GM19463 (cell line): ENCODE measurements at regions not wholly inside any gene's neighbourhood (a gene's known extent, or its start where the extent isn't known, plus 50 kb on each side); places are given as distances from the start of the nearest gene placed in this dataset.

Source experiments
- ATAC-seq: cut with Tn5 transposase; IDR thresholded peaks from one replicate; pipeline ENCODE4 v1.9.1; 2021; ENCODE audit warnings: mild to moderate bottlenecking, moderate library complexity; ENCODE audit not compliant: unreplicated experiment

GRCh38 chr10:57884965-57885617 is 382.6 kb downstream of the IPMK start:
- ATAC-seq, result no peak

GRCh38 chr10:57884407-57884806 is 383.3 kb downstream of the IPMK start:
- no peak for ATAC-seq

- no peak for ATAC-seq
Measured at GRCh38 chr10:57880446-57881227, 387.1 kb downstream of the IPMK start.

GRCh38 chr10:57874810-57875209 is 392.9 kb downstream of the IPMK start:
- no peak for ATAC-seq

- no peak for ATAC-seq
Measured at GRCh38 chr10:57867241-57867640, 400.5 kb downstream of the IPMK start.

- ATAC-seq, result no peak
Measured at GRCh38 chr10:57864765-57865680, 402.7 kb downstream of the IPMK start.

GRCh38 chr10:57849691-57850357 is 417.9 kb downstream of the IPMK start:
- no peak for ATAC-seq

GRCh38 chr10:57846307-57847065 is 421.2 kb downstream of the IPMK start:
- no peak for ATAC-seq

- no peak for ATAC-seq
Measured at GRCh38 chr10:57844387-57844998, 423.2 kb downstream of the IPMK start.

- no peak for ATAC-seq
Measured at GRCh38 chr10:57830877-57831560, 436.7 kb downstream of the IPMK start.

GRCh38 chr10:57825015-57825414 is 442.7 kb downstream of the IPMK start:
- no peak for ATAC-seq

GRCh38 chr10:57823398-57823797 is 444.3 kb downstream of the IPMK start:
- no peak for ATAC-seq

GRCh38 chr10:57822965-57823364 is 444.7 kb downstream of the IPMK start:
- no peak for ATAC-seq

GRCh38 chr10:57818522-57818921 is 449.2 kb downstream of the IPMK start:
- no peak for ATAC-seq

- ATAC-seq, result no peak
Measured at GRCh38 chr10:57817741-57818140, 450.0 kb downstream of the IPMK start.

- ATAC-seq, result no peak
Measured at GRCh38 chr10:57815949-57816348, 451.7 kb downstream of the IPMK start.

- no peak for ATAC-seq
Measured at GRCh38 chr10:57809961-57810360, 457.7 kb downstream of the IPMK start.

- no peak for ATAC-seq
Measured at GRCh38 chr10:57807906-57808305, 459.8 kb downstream of the IPMK start.

- no peak for ATAC-seq
Measured at GRCh38 chr10:57806675-57807074, 461.0 kb downstream of the IPMK start.
